IMR-90 (cell line): ENCODE measurements at regions not wholly inside any gene's neighbourhood (a gene's known extent, or its start where the extent isn't known, plus 50 kb on each side); places are given as distances from the start of the nearest gene placed in this dataset.

Experiments
- CEBPB ChIP-seq: IDR thresholded peaks from 2 replicates; pipeline ENCODE4 v1.6.1; 2012; ENCODE audit warnings: low read depth, low read length, improper control_type of control experiment
- CHD1 ChIP-seq: IDR thresholded peaks from 2 replicates; pipeline ENCODE4 v1.6.1; 2012; ENCODE audit warnings: low read depth, low read length, improper control_type of control experiment
- MAFK ChIP-seq: IDR thresholded peaks from 2 replicates; pipeline ENCODE4 v1.6.1; 2012; ENCODE audit warnings: low read depth, low read length, improper control_type of control experiment
- POLR2A ChIP-seq: IDR thresholded peaks from 2 replicates; pipeline ENCODE4 v1.6.1; 2012; ENCODE audit warnings: mild to moderate bottlenecking, low read depth, low read length
- RAD21 ChIP-seq: IDR thresholded peaks from 2 replicates; pipeline ENCODE4 v1.6.1; 2012; ENCODE audit warnings: low read length, improper control_type of control experiment
- RCOR1 ChIP-seq: IDR thresholded peaks from 2 replicates; pipeline ENCODE4 v1.6.1; 2012; ENCODE audit warnings: mild to moderate bottlenecking, low read length, improper control_type of control experiment; ENCODE audit not compliant: insufficient replicate concordance
- RFX5 ChIP-seq: IDR thresholded peaks from 2 replicates; pipeline ENCODE4 v1.8.0; 2012; ENCODE audit warnings: low read depth, mild to moderate bottlenecking, low read length, moderate library complexity
- TF ChIP-seq, protein P1 (sequence below): conservative IDR thresholded peaks from 2 replicates; pipeline ENCODE4 v1.5.1; 2012; ENCODE audit warnings: mild to moderate bottlenecking, low read depth, low read length, improper control_type of control experiment
- TF ChIP-seq, protein P2 (sequence below): fragments of 150-350 bp; IDR thresholded peaks from 2 replicates; pipeline ENCODE4 v1.6.1; 2017; ENCODE audit warnings: mild to moderate bottlenecking, antibody characterized with exemption, low read length, low read depth

DNA sequence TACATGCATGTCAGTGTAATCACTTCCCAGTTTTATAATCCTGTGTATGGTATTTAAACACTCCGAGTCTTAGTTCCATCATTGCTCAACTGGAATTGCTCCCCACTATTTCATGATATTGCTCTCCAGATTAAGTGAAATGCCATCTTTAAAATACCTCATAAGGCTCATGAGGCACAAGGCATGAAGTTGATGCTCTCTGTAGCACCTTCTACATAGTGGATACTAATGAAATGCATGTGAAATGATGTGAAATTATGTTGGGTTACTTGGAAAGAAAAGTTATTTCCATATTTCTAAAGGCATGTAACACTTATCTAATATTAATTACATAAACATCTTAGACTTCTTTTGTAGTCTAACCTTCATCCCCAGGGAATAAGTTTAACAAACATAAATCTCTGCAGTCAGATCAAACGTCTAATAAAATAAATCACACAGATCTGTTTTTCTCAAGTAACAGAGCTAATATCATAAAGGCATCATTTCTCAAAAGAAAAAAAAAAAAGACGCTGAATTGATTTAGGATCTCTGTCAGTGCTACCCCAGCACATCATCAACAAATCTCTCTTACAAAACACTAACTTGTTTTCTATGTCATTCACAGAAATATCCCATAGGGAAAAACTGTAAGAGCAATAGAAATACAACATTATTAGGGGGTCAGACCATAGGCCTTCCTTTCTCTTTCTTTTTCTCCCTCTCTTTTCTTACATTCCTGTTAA, 736.0 kb upstream of the LRRC4C start:
- TF ChIP-seq RCOR1 (no peak), CEBPB (no peak), RAD21 (no peak), POLR2A (no peak), RFX5 (no peak), CHD1 (no peak), MAFK (no peak)
- TF ChIP-seq, protein P1, sequence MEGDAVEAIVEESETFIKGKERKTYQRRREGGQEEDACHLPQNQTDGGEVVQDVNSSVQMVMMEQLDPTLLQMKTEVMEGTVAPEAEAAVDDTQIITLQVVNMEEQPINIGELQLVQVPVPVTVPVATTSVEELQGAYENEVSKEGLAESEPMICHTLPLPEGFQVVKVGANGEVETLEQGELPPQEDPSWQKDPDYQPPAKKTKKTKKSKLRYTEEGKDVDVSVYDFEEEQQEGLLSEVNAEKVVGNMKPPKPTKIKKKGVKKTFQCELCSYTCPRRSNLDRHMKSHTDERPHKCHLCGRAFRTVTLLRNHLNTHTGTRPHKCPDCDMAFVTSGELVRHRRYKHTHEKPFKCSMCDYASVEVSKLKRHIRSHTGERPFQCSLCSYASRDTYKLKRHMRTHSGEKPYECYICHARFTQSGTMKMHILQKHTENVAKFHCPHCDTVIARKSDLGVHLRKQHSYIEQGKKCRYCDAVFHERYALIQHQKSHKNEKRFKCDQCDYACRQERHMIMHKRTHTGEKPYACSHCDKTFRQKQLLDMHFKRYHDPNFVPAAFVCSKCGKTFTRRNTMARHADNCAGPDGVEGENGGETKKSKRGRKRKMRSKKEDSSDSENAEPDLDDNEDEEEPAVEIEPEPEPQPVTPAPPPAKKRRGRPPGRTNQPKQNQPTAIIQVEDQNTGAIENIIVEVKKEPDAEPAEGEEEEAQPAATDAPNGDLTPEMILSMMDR = no peak
- TF ChIP-seq, protein P2, sequence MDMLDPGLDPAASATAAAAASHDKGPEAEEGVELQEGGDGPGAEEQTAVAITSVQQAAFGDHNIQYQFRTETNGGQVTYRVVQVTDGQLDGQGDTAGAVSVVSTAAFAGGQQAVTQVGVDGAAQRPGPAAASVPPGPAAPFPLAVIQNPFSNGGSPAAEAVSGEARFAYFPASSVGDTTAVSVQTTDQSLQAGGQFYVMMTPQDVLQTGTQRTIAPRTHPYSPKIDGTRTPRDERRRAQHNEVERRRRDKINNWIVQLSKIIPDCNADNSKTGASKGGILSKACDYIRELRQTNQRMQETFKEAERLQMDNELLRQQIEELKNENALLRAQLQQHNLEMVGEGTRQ = no peak
